ENCODE measurements at regions not wholly inside any gene's neighbourhood (a gene's known extent, or its start where the extent isn't known, plus 50 kb on each side); places are given as distances from the start of the nearest gene placed in this dataset.

GRCh38 chr1:106868828-106869227 lies 187.6 kb upstream of the PRMT6 start:
- in situ Hi-C loops (cut with HindIII; ENCODE audit: extremely low pct_ligation_motif_present, low pct_unique_long_range_greater_than_20kb): no loop called here
- ATAC-seq (no peak), FAIRE-seq (no peak), DNase-seq (ENCODE audit: low spot score) (no peak)
- no peaks in the 10 kb centered on the region for H3K27me3 ChIP-seq (ENCODE audit: control insufficient read depth in 1 of 2, insufficient read depth in 2 of 2, low read length in 2 of 2)
- no peak overlapping the region for H3K9ac ChIP-seq (ENCODE audit: insufficient read depth, low read depth, low read length)
- WGBS (ENCODE audit: low lambda C conversion rate): 0% methylated on average over 1 of the region's 1 CpG
- peaks cover 68% of the 10 kb centered on the region for H3K9me3 ChIP-seq (ENCODE audit: low read length)
- intact Hi-C loops (cut with micrococcal nuclease; ENCODE audit: unreplicated experiment): no loop called here
- H3K27ac ChIP-seq (ENCODE audit: extremely low read length, insufficient read depth, low read length): no peak overlapping the region
- H3K4me1 ChIP-seq (ENCODE audit: insufficient read depth, low read length): no peaks in the 10 kb centered on the region
- no peak overlapping the region for H2AFZ ChIP-seq (ENCODE audit: low read length)
- no peak overlapping the region for H3K4me3 ChIP-seq (replicated peaks in 1 of 3; ENCODE audit: insufficient read depth in 1 of 3, low read depth in 2 of 3, low read length in 3 of 3)
- CTCF ChIA-PET (ENCODE audit: low intra/inter-chr PET ratio, low total read pairs): no interaction called here
- H3K4me2 ChIP-seq (ENCODE audit: low read depth, low read length): no peak overlapping the region
- TF ChIP-seq ZNF646 (CRISPR knock-in tag; IDR thresholded peaks at IDR 0.05) (no peak), ZNF850 (CRISPR knock-in tag; conservative IDR thresholded peaks at IDR 0.05) (no peak), TCF7L2 (IDR thresholded peaks at IDR 0.05; ENCODE audit: low read depth, low read length) (no peak)
- TF ChIP-seq, protein P1, sequence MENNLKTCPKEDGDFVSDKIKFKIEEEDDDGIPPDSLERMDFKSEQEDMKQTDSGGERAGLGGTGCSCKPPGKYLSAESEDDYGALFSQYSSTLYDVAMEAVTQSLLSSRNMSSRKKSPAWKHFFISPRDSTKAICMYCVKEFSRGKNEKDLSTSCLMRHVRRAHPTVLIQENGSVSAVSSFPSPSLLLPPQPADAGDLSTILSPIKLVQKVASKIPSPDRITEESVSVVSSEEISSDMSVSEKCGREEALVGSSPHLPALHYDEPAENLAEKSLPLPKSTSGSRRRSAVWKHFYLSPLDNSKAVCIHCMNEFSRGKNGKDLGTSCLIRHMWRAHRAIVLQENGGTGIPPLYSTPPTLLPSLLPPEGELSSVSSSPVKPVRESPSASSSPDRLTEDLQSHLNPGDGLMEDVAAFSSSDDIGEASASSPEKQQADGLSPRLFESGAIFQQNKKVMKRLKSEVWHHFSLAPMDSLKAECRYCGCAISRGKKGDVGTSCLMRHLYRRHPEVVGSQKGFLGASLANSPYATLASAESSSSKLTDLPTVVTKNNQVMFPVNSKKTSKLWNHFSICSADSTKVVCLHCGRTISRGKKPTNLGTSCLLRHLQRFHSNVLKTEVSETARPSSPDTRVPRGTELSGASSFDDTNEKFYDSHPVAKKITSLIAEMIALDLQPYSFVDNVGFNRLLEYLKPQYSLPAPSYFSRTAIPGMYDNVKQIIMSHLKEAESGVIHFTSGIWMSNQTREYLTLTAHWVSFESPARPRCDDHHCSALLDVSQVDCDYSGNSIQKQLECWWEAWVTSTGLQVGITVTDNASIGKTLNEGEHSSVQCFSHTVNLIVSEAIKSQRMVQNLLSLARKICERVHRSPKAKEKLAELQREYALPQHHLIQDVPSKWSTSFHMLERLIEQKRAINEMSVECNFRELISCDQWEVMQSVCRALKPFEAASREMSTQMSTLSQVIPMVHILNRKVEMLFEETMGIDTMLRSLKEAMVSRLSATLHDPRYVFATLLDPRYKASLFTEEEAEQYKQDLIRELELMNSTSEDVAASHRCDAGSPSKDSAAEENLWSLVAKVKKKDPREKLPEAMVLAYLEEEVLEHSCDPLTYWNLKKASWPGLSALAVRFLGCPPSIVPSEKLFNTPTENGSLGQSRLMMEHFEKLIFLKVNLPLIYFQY (CRISPR knock-in tag; IDR thresholded peaks at IDR 0.05; ENCODE audit: borderline replicate concordance): no peak
- no peaks in the 10 kb centered on the region for H3K36me3 ChIP-seq (replicated peaks in 1 of 2; ENCODE audit: control insufficient read depth in 1 of 2, insufficient read depth in 2 of 2, low read length in 2 of 2)
- BruUV-seq (replicated peaks): no TSS peak
- no peaks in the 10 kb centered on the region for H4K20me1 ChIP-seq (ENCODE audit: insufficient read depth, low read length)
- H3K79me2 ChIP-seq (ENCODE audit: insufficient read depth, low read length): no peaks in the 10 kb centered on the region
- POLR2A ChIA-PET: no interaction called here
